Glutamatergic neuron (in vitro differentiated cells): ENCODE measurements at regions not wholly inside any gene's neighbourhood (a gene's known extent, or its start where the extent isn't known, plus 50 kb on each side); places are given as distances from the start of the nearest gene placed in this dataset.
"Not testable (repeated sequence)": the region's sequence is repeated elsewhere in the genome, so short reads cannot be mapped to it uniquely, and the experiment has no call there.

Experiments
- DNase-seq: peaks from one replicate; pipeline ENCODE4 v3.0.0; 2022
- H3K27ac Mint-ChIP-seq: one replicate; pipeline ENCODE4 v1.8.0; 2020; ENCODE audit warnings: mild to moderate bottlenecking, mixed read lengths, inconsistent platforms; ENCODE audit not compliant: unreplicated experiment
- H3K27me3 Mint-ChIP-seq: one replicate; pipeline ENCODE4 v1.8.0; 2020; ENCODE audit warnings: mild to moderate bottlenecking, moderate library complexity, mixed read lengths, inconsistent platforms; ENCODE audit not compliant: unreplicated experiment
- H3K36me3 Mint-ChIP-seq: one replicate; pipeline ENCODE4 v1.8.0; 2020; ENCODE audit warnings: mild to moderate bottlenecking, mixed read lengths, inconsistent platforms; ENCODE audit not compliant: unreplicated experiment
- H3K4me1 Mint-ChIP-seq: one replicate; pipeline ENCODE4 v1.8.0; 2020; ENCODE audit warnings: mild to moderate bottlenecking, low read depth, mixed read lengths, inconsistent platforms; ENCODE audit not compliant: unreplicated experiment
- H3K4me3 Mint-ChIP-seq: one replicate; pipeline ENCODE4 v1.8.0; 2020; ENCODE audit warnings: mild to moderate bottlenecking, mixed read lengths, inconsistent platforms; ENCODE audit not compliant: unreplicated experiment
- H3K9me3 Mint-ChIP-seq: one replicate; pipeline ENCODE4 v1.8.0; 2020; ENCODE audit warnings: mild to moderate bottlenecking, moderate library complexity, mixed read lengths, inconsistent platforms; ENCODE audit not compliant: unreplicated experiment
- TF ChIP-seq, protein P1 (sequence below): fragments of 200-600 bp; sonication (generic); IDR thresholded peaks from one replicate; pipeline ENCODE4 v1.5.0; 2021; ENCODE audit not compliant: partially characterized antibody, unreplicated experiment

DNA sequence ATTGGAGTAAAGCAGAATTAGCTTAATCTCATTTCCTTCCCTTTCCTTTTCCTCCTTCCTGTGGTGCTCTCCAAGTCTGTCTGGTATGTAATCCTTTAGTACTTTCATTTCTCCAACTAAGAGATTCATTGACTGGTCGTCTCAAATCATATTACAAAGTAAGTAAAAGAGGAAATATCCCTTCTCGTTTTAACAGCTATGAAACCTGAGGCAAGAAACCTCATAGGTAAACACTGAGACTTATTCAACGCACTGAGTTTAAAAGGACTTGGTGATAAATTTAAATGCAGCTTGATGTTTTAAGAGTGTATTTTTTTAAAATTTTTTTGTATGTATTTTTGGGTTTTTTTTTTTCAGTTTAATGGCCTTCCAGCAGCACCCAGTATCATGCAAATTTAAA, 117.2 kb upstream of the LRRC3B start:
- Mint-ChIP-seq H3K36me3 (no peaks in the 10 kb centered on the region), H3K9me3 (peaks cover 3% of the 10 kb centered on the region), H3K27ac (no peak overlapping the region), H3K4me3 (no peak overlapping the region), H3K27me3 (peaks cover 2% of the 10 kb centered on the region), H3K4me1 (no peaks in the 10 kb centered on the region)
- TF ChIP-seq, protein P1, sequence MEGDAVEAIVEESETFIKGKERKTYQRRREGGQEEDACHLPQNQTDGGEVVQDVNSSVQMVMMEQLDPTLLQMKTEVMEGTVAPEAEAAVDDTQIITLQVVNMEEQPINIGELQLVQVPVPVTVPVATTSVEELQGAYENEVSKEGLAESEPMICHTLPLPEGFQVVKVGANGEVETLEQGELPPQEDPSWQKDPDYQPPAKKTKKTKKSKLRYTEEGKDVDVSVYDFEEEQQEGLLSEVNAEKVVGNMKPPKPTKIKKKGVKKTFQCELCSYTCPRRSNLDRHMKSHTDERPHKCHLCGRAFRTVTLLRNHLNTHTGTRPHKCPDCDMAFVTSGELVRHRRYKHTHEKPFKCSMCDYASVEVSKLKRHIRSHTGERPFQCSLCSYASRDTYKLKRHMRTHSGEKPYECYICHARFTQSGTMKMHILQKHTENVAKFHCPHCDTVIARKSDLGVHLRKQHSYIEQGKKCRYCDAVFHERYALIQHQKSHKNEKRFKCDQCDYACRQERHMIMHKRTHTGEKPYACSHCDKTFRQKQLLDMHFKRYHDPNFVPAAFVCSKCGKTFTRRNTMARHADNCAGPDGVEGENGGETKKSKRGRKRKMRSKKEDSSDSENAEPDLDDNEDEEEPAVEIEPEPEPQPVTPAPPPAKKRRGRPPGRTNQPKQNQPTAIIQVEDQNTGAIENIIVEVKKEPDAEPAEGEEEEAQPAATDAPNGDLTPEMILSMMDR: no peak
- no peak for DNase-seq

DNA sequence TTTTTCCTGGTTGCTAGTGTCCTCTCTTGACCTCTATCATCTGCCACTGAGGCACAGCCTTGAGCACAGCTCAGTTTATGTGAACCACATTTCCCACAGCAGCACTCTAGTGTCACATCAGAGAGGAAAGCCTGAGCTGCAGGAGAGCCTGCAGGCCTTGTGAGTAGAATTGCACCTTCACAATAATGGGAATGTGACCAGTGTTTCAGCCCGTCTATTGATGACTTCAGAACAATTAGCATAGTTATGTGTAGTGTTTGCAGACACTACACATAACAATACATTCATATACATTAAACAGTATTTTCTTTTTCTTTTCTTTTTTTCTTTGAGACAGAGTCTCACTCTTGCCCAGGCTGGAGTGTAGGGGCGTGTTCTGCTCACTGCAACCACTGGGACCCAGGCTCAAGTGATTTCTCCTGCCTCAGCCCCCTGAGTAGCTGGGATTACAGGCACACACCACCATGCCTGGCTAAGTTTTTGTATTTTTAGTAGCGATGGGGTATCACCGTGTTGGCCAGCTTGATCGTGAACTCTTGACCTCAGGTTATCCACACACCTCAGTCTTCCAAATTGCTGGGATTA, 108.0 kb upstream of the LRRC3B start:
- not testable (repeated sequence) for H3K4me1 Mint-ChIP-seq, H3K27ac Mint-ChIP-seq, H3K4me3 Mint-ChIP-seq, H3K27me3 Mint-ChIP-seq, DNase-seq, H3K36me3 Mint-ChIP-seq, H3K9me3 Mint-ChIP-seq

DNA sequence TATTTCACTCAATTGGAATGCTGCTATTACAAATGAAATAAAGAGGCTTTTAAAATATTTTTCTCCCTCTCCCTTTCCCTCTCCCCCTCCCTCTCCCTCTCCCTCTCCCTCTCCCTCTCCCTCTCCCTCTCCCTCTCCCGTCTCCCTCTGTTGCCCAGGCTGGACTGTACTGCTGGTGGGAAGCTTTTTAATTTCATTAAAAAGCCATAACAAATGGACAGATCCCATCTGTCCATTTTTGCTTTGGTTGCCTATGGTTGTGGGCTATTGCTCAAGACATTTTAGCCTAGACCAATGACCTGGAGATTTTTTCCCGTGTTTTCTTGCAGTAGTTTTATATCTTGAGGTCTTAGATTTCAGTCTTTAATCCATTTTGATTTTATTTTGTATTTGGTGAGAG, 107.2 kb upstream of the LRRC3B start:
- TF ChIP-seq, protein P1: no peak
- Mint-ChIP-seq H3K27me3 (peaks cover 2% of the 10 kb centered on the region), H3K9me3 (peaks cover 4% of the 10 kb centered on the region), H3K4me1 (no peaks in the 10 kb centered on the region), H3K4me3 (no peak overlapping the region), H3K36me3 (peaks cover 5% of the 10 kb centered on the region), H3K27ac (no peak overlapping the region)
- no peak for DNase-seq

DNA sequence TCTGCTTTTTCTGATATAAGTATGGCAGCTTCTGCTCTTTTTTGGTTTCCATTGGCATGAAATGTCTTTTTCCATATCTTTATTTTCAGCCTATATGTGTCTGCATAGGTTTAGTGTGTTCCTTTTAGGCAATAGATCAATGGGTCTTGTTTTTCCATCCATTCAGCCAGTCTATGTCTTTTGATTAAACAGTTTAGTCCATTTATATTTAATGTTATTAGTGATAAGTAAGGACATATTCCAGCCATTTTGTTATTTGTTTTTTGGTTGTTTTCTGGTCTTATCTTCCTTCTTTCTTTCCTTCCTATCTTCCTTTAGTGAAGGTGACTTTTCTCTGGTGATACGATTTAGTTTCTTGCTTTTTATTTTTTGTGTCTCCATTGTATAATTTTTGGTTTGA, 101.3 kb upstream of the LRRC3B start:
- Mint-ChIP-seq H3K36me3 (peaks cover 5% of the 10 kb centered on the region), H3K4me3 (no peak overlapping the region), H3K9me3 (peaks cover 4% of the 10 kb centered on the region), H3K4me1 (no peaks in the 10 kb centered on the region), H3K27me3 (peaks cover 2% of the 10 kb centered on the region), H3K27ac (no peak overlapping the region)
- TF ChIP-seq, protein P1: no peak
- DNase-seq: no peak

DNA sequence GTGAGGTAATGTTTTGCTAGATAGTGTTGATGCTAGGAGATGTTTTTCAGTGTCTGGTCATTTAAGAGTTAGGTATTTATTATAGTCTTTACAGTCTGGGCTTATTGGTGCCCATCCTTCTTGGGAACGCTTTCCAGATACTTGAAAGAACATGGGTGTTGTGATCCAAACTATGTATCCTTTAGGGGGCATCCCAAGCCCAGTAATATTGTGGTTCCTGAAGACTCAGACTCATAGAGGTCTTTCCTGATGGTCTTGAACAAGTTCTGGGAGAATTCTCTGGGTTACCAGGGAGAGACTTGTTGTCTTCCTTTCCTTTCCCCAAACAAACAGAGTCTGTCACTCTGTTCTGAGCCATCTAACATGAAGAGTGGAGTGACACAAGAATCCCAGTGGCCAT, 99.7 kb upstream of the LRRC3B start:
- Mint-ChIP-seq H3K9me3 (peaks cover 4% of the 10 kb centered on the region), H3K27me3 (no peaks in the 10 kb centered on the region), H3K27ac (no peak overlapping the region), H3K36me3 (peaks cover 5% of the 10 kb centered on the region), H3K4me3 (no peak overlapping the region), H3K4me1 (no peaks in the 10 kb centered on the region)
- TF ChIP-seq, protein P1: no peak
- DNase-seq: no peak
